Suprapubic skin (tissue), 4 donors: ENCODE measurements at regions not wholly inside any gene's neighbourhood (a gene's known extent, or its start where the extent isn't known, plus 50 kb on each side); places are given as distances from the start of the nearest gene placed in this dataset.

Experiments
- EP300 ChIP-seq: sonication (generic); formaldehyde crosslinking; IDR thresholded peaks from one replicate; pipeline ENCODE4 v1.6.1; 2017; ENCODE audit warnings: antibody characterized with exemption
- POLR2A ChIP-seq, 2 donors: fragments of 450-650 bp; IDR thresholded peaks; one replicate each; pipeline ENCODE4 v1.6.1; 2017; ENCODE audit warnings: antibody characterized with exemption in 2 of 2, mild to moderate bottlenecking in 2 of 2, moderate library complexity in 2 of 2
- POLR2AphosphoS5 ChIP-seq, 3 donors: sonication (generic); formaldehyde crosslinking; IDR thresholded peaks; one replicate each; pipeline ENCODE4 v1.6.1; 2017; ENCODE audit warnings: antibody characterized with exemption in 3 of 3
- TF ChIP-seq, protein P1 (sequence below), 2 donors: fragments of 200-600 bp in 1 of 2; fragments of 450-650 bp in 1 of 2; sonication (generic) in 1 of 2; IDR thresholded peaks; one replicate each; pipeline ENCODE4 v1.5.1; 2016 to 2019; ENCODE audit warnings: antibody characterized with exemption in 2 of 2, mild to moderate bottlenecking in 1 of 2, moderate library complexity in 1 of 2

DNA sequence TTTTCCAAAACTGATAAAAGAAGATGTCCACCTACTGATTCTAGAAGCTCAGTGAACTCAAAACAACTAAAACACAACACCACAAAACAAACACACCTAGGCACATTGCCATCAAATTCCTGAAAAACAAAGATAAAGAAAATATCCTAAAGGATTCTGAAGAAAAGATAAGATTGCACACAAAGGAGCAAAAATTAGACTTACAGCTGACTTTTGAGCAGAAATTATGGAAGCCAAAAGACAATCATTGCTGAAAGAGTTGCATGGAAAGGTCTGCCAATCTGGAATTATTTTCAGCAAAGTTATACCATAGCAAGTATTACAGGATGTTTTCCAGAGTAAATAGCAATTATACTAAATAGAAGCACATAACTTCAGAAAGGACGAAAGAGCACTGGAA lies 128.2 kb upstream of the IRX2 start:
- TF ChIP-seq, protein P1, sequence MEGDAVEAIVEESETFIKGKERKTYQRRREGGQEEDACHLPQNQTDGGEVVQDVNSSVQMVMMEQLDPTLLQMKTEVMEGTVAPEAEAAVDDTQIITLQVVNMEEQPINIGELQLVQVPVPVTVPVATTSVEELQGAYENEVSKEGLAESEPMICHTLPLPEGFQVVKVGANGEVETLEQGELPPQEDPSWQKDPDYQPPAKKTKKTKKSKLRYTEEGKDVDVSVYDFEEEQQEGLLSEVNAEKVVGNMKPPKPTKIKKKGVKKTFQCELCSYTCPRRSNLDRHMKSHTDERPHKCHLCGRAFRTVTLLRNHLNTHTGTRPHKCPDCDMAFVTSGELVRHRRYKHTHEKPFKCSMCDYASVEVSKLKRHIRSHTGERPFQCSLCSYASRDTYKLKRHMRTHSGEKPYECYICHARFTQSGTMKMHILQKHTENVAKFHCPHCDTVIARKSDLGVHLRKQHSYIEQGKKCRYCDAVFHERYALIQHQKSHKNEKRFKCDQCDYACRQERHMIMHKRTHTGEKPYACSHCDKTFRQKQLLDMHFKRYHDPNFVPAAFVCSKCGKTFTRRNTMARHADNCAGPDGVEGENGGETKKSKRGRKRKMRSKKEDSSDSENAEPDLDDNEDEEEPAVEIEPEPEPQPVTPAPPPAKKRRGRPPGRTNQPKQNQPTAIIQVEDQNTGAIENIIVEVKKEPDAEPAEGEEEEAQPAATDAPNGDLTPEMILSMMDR (IDR thresholded peaks at IDR 0.05): no peak
- TF ChIP-seq POLR2AphosphoS5 (IDR thresholded peaks at IDR 0.05): no peak
- TF ChIP-seq POLR2A (IDR thresholded peaks at IDR 0.05): no peak
- no peak for TF ChIP-seq EP300
